ENCODE measurements at regions not wholly inside any gene's neighbourhood (a gene's known extent, or its start where the extent isn't known, plus 50 kb on each side); places are given as distances from the start of the nearest gene placed in this dataset.

- no peak for TF ChIP-seq POLR2AphosphoS5 (IDR thresholded peaks at IDR 0.05)
- TF ChIP-seq POLR2A (IDR thresholded peaks at IDR 0.05), result no peak
- peak; percentile 34 to 67 for TF ChIP-seq CTCF (IDR thresholded peaks at IDR 0.05)
- no peak for TF ChIP-seq EP300 (IDR thresholded peaks at IDR 0.05)
- Histone ChIP-seq H3K36me3 (no peaks in the 10 kb centered on the region), H3K27me3 (peaks cover 14% of the 10 kb centered on the region), H3K27ac (no peak overlapping the region), H3K4me3 (no peak overlapping the region), H3K4me1 (no peaks in the 10 kb centered on the region), H3K9me3 (no peaks in the 10 kb centered on the region)
- WGBS, result 48% methylated on average over 4 of the region's 4 CpGs
- no peak for DNase-seq (ENCODE audit: low spot score in 2 of 2)
Measured at GRCh38 chr6:134111062-134111677, 58.7 kb upstream of the SLC2A12 start.

DNA sequence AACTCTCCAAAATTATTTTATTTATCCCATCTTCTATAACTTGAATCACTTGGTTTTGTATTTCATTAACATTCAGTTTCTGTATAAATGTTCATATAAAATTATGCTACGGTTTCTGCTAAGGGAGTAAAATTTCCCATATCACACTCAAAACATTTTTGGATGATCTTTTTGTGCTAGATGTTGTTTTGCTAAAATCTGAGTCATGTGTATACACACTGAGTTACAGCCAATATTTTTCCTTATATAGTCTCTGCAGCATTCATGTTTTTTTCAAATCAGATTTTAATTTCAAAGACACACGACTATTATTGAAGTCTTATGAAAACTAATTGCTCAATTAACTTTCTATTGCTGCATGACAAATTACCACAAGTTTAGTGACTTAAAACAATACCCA lies 54.3 kb upstream of the SLC2A12 start:
- 59% methylated on average over 2 of the region's 2 CpGs for WGBS
- no peak for DNase-seq (ENCODE audit: low spot score in 2 of 2)
- Histone ChIP-seq H3K27me3 (no peaks in the 10 kb centered on the region), H3K4me3 (no peak overlapping the region), H3K36me3 (no peaks in the 10 kb centered on the region), H3K4me1 (no peaks in the 10 kb centered on the region), H3K27ac (no peak overlapping the region), H3K9me3 (no peaks in the 10 kb centered on the region)
- TF ChIP-seq CTCF (IDR thresholded peaks at IDR 0.05), result no peak
- TF ChIP-seq POLR2AphosphoS5 (IDR thresholded peaks at IDR 0.05), result no peak
- no peak for TF ChIP-seq POLR2A (IDR thresholded peaks at IDR 0.05)
- TF ChIP-seq EP300 (IDR thresholded peaks at IDR 0.05), result no peak

GRCh38 chr6:134105940-134106339 lies 53.5 kb upstream of the SLC2A12 start:
- Histone ChIP-seq H3K9me3 (no peaks in the 10 kb centered on the region), H3K4me1 (no peaks in the 10 kb centered on the region), H3K27ac (no peak overlapping the region), H3K4me3 (no peak overlapping the region), H3K27me3 (no peaks in the 10 kb centered on the region), H3K36me3 (no peaks in the 10 kb centered on the region)
- WGBS, result 83% methylated on average over 1 of the region's 1 CpG
- TF ChIP-seq POLR2AphosphoS5 (IDR thresholded peaks at IDR 0.05), result no peak
- TF ChIP-seq CTCF (IDR thresholded peaks at IDR 0.05), result no peak
- no peak for TF ChIP-seq EP300 (IDR thresholded peaks at IDR 0.05)
- no peak for TF ChIP-seq POLR2A (IDR thresholded peaks at IDR 0.05)
- no peak for DNase-seq (ENCODE audit: low spot score in 2 of 2)

DNA sequence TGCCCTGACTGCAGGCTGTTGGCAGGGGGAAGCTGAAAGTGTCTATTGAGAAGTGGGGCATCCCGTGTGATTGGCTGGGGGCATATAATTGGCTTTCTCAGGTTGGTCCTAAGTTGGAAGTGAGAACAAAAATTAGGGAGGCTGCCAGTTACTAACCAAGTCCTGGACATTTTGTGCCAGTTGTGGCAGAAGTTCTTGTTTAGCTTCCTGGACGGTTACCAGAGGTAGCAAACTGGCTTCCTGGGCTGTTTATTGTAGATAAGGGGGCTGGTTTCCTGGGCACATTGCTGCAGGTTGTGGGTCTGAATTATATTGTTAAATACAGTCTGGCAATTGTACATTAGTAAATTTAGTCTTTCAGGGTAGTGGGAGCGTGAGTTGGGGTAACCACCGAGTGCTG lies 50.6 kb upstream of the SLC2A12 start:
- no peak for DNase-seq (ENCODE audit: low spot score in 2 of 2)

More for the DNA sequence above, 50.6 kb upstream of the SLC2A12 start:
- WGBS, result 86% methylated on average over 4 of the region's 4 CpGs
- Histone ChIP-seq H3K4me1 (no peaks in the 10 kb centered on the region), H3K27ac (no peak overlapping the region), H3K36me3 (no peaks in the 10 kb centered on the region), H3K4me3 (no peak overlapping the region), H3K9me3 (no peaks in the 10 kb centered on the region), H3K27me3 (no peaks in the 10 kb centered on the region)
- TF ChIP-seq POLR2A (IDR thresholded peaks at IDR 0.05) (no peak), EP300 (IDR thresholded peaks at IDR 0.05) (no peak), CTCF (IDR thresholded peaks at IDR 0.05) (no peak), POLR2AphosphoS5 (IDR thresholded peaks at IDR 0.05) (no peak)

Measured in suprapubic skin (tissue), 4 donors.